B cell (primary cell): ENCODE measurements at regions not wholly inside any gene's neighbourhood (a gene's known extent, or its start where the extent isn't known, plus 50 kb on each side); places are given as distances from the start of the nearest gene placed in this dataset.

ENCODE experiments used
- EZH2 ChIP-seq: IDR thresholded peaks from 2 replicates; pipeline ENCODE4 v1.6.1; 2012; ENCODE audit warnings: borderline replicate concordance, low read depth, mild to moderate bottlenecking, moderate library complexity, low read length; ENCODE audit not compliant: insufficient read depth, poor library complexity, severe bottlenecking
- TF ChIP-seq, protein P1 (sequence below): fragments of 200-600 bp; IDR thresholded peaks from one replicate; pipeline ENCODE4 v1.8.0; 2022; ENCODE audit warnings: antibody characterized with exemption, mild to moderate bottlenecking

DNA sequence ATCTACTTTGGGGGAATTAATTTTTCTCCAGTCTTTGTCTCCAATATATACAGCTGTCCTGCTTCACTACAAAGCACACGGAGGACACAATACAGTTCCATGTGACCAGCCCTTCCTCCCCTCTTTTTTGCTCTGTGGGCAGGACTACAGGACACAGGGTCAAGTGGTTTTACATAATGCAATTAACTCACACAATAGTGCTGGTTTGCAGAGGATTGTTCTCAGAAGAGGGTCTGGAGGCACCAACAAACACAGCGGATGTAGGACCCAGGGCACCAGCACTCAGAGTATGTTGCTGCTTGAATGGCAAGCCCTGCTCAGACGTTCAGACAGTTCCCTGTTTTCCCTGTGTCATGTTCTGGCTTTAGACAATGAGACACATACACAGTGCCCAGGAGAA lies 52.0 kb upstream of the NPTX2 start:
- TF ChIP-seq, protein P1, sequence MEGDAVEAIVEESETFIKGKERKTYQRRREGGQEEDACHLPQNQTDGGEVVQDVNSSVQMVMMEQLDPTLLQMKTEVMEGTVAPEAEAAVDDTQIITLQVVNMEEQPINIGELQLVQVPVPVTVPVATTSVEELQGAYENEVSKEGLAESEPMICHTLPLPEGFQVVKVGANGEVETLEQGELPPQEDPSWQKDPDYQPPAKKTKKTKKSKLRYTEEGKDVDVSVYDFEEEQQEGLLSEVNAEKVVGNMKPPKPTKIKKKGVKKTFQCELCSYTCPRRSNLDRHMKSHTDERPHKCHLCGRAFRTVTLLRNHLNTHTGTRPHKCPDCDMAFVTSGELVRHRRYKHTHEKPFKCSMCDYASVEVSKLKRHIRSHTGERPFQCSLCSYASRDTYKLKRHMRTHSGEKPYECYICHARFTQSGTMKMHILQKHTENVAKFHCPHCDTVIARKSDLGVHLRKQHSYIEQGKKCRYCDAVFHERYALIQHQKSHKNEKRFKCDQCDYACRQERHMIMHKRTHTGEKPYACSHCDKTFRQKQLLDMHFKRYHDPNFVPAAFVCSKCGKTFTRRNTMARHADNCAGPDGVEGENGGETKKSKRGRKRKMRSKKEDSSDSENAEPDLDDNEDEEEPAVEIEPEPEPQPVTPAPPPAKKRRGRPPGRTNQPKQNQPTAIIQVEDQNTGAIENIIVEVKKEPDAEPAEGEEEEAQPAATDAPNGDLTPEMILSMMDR: no peak
- TF ChIP-seq EZH2: no peak
